ENCODE measurements at regions not wholly inside any gene's neighbourhood (a gene's known extent, or its start where the extent isn't known, plus 50 kb on each side); places are given as distances from the start of the nearest gene placed in this dataset.

DNA sequence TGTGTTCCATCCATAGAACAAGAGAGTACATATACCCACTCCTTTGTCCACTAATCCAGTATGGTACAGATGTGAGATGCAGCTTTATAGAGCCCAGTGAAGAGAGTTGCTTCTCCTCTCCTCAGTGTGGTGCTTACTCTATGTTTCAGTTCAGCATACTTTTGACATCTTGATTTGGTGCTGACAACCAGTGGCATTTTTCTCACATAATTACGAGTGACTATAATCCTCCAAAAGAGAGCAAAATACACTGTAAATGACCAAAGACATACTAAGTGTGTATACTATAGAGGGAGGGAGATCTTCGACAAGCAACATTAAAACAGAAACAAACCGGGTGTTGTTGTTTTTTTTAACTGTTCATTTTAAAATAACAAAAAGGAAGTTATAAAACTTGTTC is 191.5 kb downstream of the KLHL28 start:
- ATAC-seq, result no peak
- Histone ChIP-seq H3K79me2 (ENCODE audit: insufficient read depth, low read length) (no peaks in the 10 kb centered on the region), H4K20me1 (ENCODE audit: insufficient read depth, low read length) (no peaks in the 10 kb centered on the region), H3K36me3 (replicated peaks in 1 of 2; ENCODE audit: control insufficient read depth in 1 of 2, insufficient read depth in 2 of 2, low read length in 2 of 2) (no peaks in the 10 kb centered on the region), H2AFZ (ENCODE audit: low read length) (no peak overlapping the region), H3K9ac (ENCODE audit: insufficient read depth, low read depth, low read length) (no peak overlapping the region), H3K4me3 (replicated peaks in 1 of 3; ENCODE audit: insufficient read depth in 1 of 3, low read depth in 2 of 3, low read length in 3 of 3) (no peak overlapping the region), H3K27ac (ENCODE audit: extremely low read length, insufficient read depth, low read length) (no peak overlapping the region), H3K4me2 (ENCODE audit: low read depth, low read length) (no peak overlapping the region), H3K27me3 (ENCODE audit: control insufficient read depth in 1 of 2, insufficient read depth in 2 of 2, low read length in 2 of 2) (no peaks in the 10 kb centered on the region), H3K9me3 (ENCODE audit: low read length) (no peaks in the 10 kb centered on the region), H3K4me1 (ENCODE audit: insufficient read depth, low read length) (no peaks in the 10 kb centered on the region)
- no TSS peak for BruUV-seq (replicated peaks)
- intact Hi-C loops (cut with micrococcal nuclease; ENCODE audit: unreplicated experiment), result no loop called here
- WGBS (ENCODE audit: low lambda C conversion rate), result 3% methylated on average over 3 of the region's 3 CpGs
- POLR2A ChIA-PET, result no interaction called here
- in situ Hi-C loops (cut with HindIII; ENCODE audit: extremely low pct_ligation_motif_present, low pct_unique_long_range_greater_than_20kb), result no loop called here
- no peak for DNase-seq (ENCODE audit: low spot score)
- CTCF ChIA-PET (ENCODE audit: low intra/inter-chr PET ratio, low total read pairs), result no interaction called here
- no peak for TF ChIP-seq ZNF761 (CRISPR knock-in tag; conservative IDR thresholded peaks at IDR 0.05)
- TF ChIP-seq MXD3 (CRISPR knock-in tag; IDR thresholded peaks at IDR 0.05), result no peak
- TF ChIP-seq NCOR1 (IDR thresholded peaks at IDR 0.05; ENCODE audit: borderline replicate concordance, low read length), result no peak
- TF ChIP-seq SMYD3 (CRISPR knock-in tag; IDR thresholded peaks at IDR 0.05), result no peak
- TF ChIP-seq ZKSCAN8 (CRISPR knock-in tag; IDR thresholded peaks at IDR 0.05; ENCODE audit: borderline replicate concordance), result no peak
- TF ChIP-seq ESRRA (CRISPR knock-in tag; IDR thresholded peaks at IDR 0.05; ENCODE audit: low read depth), result no peak
- no peak for TF ChIP-seq TCF7L2 (IDR thresholded peaks at IDR 0.05; ENCODE audit: low read depth, low read length)
- no peak for TF ChIP-seq BCL6 (CRISPR knock-in tag; IDR thresholded peaks at IDR 0.05)
- no peak for TF ChIP-seq NR2C2 (CRISPR knock-in tag; IDR thresholded peaks at IDR 0.05; ENCODE audit: borderline replicate concordance)
- no peak for TF ChIP-seq HOXD1 (CRISPR knock-in tag; IDR thresholded peaks at IDR 0.05)
- TF ChIP-seq TBX2 (CRISPR knock-in tag; IDR thresholded peaks at IDR 0.05; ENCODE audit: borderline replicate concordance), result no peak
- no peak for TF ChIP-seq NFYC (CRISPR knock-in tag; IDR thresholded peaks at IDR 0.05)
- TF ChIP-seq TRIM22 (IDR thresholded peaks at IDR 0.05), result no peak
- no peak for TF ChIP-seq FOXJ3 (CRISPR knock-in tag; IDR thresholded peaks at IDR 0.05; ENCODE audit: borderline replicate concordance)
- no peak for FAIRE-seq

Measured in HepG2 (cell line).